GM18505 (cell line): ENCODE measurements at regions not wholly inside any gene's neighbourhood (a gene's known extent, or its start where the extent isn't known, plus 50 kb on each side); places are given as distances from the start of the nearest gene placed in this dataset.
"Not testable (repeated sequence)": the region's sequence is repeated elsewhere in the genome, so short reads cannot be mapped to it uniquely, and the experiment has no call there.

Experiments used
- ATAC-seq: cut with Tn5 transposase; IDR thresholded peaks from one replicate; pipeline ENCODE4 v1.9.1; 2021; ENCODE audit not compliant: unreplicated experiment
- POLR2A ChIP-seq: IDR thresholded peaks from 4 replicates; pipeline ENCODE4 v1.6.1; 2011; ENCODE audit warnings: borderline replicate concordance; ENCODE audit not compliant: insufficient read depth, insufficient read length; ENCODE audit errors: extremely low read depth

DNA sequence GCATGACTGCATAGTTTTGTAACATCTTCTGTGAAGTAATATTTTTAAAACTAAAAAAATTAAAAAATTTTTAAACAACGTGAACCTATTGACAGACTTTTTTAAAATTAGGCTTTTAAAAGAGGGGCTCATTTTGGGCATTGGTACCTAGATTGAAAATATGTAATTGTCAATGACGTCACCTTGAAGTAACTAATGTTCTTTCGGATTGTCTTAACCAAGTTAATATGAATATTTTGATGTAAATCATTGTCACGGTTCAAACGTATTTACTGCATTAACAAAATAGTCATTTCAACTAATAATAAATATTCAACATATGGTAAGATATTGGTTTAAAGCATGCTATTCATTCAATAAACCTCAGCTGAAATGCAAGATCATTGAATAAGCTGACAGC is 719.8 kb downstream of the ANKRD7 start:
- no peak for TF ChIP-seq POLR2A
- no peak for ATAC-seq

DNA sequence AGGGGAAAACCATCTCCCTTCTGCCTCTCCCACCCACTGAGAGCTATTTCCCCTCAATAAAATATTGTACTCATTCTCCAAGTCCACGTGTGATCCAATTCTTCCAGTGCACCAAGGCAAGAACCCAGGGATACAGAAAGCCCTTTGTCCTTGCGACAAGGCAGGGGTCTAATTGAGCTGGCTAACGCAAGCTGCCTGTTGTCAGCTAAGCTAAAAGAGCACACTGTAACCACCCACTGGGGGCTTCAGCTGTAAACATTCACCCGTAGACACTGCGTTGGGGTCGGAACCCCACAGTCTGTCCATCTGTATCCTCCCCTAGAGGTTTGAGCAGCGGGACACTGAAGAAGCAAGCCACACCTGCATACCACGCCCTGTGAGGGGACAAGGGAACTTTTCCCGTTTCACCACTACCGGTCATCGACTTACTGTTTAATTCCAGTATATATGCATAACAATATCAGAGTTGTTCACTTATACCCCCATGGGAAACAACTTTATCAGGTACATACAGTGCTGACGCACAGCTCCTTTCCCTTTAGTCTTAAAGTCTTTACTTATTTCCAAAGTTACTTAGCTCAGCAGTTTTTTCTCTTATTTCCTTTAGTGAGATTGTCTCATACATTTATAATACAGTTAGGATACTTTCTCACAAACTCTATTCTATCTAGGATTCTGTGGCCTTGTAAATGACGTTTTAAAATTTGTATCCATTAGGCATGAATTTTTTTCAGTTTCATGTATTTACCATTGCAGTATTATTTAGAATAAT is 721.6 kb downstream of the ANKRD7 start:
- no peak for TF ChIP-seq POLR2A
- ATAC-seq = no peak

DNA sequence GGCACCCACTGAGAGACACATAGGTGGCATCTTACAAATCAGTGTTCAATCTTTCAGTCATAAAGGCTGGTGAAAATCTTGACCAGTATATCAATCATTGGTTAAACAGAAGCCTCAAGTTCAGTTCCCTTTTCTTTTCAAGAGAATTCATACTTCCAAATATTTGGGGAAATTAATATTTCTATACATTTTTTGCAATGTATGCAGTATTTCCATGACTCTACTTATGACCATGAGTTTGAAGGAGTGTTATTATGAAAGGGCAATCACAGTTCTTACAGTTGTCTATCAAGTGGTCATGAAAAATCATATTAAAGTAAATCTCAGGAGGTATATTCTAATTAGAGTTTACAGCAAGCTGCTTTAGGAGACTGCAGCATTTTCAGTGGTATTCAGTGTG is 724.0 kb downstream of the ANKRD7 start:
- no peak for TF ChIP-seq POLR2A
- ATAC-seq = no peak

DNA sequence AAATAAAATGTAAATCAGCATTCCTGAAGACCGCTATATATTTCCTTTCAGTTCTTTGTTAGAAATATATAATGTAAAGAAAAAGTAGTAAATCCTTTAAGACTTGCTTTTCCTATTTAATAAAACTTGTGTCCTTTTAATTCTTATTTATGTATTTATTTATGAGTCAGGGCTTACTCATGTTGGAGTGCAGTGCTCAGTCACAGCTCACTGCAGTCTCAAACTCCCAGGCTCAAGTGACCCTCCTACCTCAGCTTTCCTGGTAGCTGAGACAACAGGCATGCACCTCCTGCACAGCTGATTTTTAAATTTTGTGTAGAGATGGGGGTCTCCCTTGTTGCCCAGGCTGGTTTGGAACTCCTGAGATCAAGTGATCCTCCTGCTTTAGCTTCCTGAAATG is 724.5 kb downstream of the ANKRD7 start:
- no peak for ATAC-seq
- TF ChIP-seq POLR2A = no peak

DNA sequence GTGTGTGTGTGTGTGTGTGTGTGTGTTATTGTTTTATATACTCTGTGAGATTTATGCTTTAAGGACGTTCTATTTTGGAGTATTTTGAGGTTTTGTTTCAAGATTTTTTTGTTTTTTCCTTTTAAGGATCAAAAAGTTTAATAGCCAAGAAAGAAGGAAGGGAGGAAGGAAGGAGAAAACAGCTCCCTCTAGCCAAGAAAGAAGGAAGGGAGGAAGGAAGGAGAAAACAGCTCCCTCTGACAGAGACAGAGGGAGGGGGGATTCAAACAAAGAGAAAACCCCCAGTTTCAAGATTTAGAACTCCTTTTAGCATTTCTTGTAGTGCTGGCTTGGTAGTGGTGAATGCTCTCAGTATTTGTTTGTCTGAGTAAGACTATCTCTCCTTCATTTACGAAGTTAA is 731.8 kb downstream of the ANKRD7 start:
- not testable (repeated sequence) for ATAC-seq

DNA sequence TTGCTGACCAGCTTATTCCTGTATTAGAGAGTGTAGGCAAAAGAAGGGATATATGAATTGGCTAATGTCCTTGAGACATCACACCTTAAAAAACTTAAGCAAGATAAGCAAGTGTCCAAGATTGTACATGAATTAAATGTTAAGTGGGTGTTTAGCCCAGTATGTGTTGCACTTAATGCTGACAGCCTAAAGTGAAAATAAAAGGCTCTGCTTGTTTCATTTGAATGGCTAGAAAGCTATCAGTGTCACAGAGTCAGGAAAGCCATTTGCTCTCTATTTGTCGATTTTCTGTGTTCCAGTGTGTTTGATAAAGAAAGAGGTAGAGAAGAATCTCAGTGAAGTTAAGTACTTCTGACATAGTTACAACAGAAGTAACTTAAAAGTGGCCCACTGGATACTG is 744.9 kb downstream of the ANKRD7 start:
- TF ChIP-seq POLR2A = no peak
- no peak for ATAC-seq

DNA sequence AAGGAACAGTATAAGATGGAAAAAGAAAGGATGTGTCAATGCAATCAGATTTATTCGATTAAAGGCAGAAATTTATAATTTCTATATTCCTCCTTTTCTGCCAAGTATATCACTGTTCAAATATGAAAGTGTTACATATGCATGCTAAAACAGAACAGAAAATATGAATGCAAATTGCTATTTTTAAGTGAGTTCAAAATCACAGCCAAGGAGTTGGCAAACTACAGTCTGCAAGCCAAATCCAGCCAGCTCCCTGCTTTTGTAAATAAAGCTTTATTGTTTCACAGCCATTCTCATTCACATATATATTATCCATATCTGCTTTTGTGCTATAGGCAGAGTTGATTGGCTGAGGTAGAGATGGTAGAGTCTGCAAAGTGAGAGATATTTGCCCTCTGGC is 747.2 kb downstream of the ANKRD7 start:
- TF ChIP-seq POLR2A = no peak
- no peak for ATAC-seq

GRCh38 chr7:118974836-118975235 is 750.3 kb downstream of the ANKRD7 start:
- no peak for ATAC-seq
- TF ChIP-seq POLR2A = no peak

- ATAC-seq = no peak
- no peak for TF ChIP-seq POLR2A
These were observed 770.8 kb downstream of the ANKRD7 start for GRCh38 chr7:118995350-118995749.

DNA sequence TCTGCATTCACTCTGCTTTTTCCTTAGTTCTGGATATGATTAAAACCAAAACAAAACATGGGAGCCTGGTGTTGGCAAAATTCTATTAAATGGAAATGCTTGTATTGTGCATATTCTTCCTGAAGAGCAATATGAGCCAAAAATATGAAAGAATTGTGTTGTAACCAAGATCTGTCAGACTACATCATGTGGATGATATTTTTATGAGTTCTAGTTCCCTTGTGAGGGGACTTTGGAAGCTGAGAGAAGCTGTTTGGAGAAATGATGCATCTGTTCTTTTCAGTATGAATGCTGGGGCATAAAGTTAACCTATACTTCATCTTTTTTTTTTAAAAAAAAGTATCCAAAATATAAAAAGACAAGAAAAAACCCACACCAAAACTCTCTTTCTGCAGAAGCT is 782.7 kb downstream of the ANKRD7 start:
- TF ChIP-seq POLR2A = no peak
- no peak for ATAC-seq

DNA sequence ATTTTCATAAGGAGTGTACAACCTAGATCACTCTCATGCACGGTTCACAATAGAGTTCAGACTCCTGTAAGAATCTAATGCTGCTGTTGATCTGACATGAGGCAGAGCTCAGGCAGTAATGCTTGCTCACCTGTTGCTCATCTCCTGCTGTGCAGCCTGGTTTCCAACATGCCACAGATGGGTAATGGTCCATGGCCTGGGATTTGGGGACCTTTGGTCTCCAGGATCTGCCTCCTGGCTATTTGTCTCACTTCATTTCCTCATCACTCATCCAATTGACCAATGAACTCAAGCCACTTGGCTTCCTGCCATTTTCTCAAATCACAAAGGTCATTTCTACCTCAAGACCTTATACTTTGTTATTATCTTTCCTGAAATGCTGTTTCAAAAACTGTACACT is 786.1 kb downstream of the ANKRD7 start:
- ATAC-seq = no peak
- TF ChIP-seq POLR2A = no peak

DNA sequence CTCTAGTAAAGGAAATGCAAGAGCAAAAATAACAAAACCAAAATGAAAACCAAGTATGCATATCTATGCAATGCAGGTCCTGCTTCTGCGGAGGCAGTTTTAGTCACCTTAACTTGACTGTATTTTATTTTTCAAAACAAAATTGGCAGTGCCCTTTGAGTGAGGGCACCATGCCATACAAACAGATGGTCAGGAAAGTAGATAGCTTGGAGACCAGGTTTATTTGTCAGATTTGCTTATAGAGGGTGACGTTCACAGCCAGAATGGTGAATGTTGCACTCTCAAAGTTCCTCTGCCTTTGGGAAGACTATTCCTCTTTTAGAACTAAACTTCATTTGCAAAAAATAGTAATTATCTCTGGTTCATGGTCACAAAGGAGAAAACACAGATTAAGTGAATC is 801.9 kb downstream of the ANKRD7 start:
- no peak for ATAC-seq
- TF ChIP-seq POLR2A = no peak

- no peak for ATAC-seq
- no peak for TF ChIP-seq POLR2A
These were observed 804.2 kb downstream of the ANKRD7 start for GRCh38 chr7:119028736-119029135.

DNA sequence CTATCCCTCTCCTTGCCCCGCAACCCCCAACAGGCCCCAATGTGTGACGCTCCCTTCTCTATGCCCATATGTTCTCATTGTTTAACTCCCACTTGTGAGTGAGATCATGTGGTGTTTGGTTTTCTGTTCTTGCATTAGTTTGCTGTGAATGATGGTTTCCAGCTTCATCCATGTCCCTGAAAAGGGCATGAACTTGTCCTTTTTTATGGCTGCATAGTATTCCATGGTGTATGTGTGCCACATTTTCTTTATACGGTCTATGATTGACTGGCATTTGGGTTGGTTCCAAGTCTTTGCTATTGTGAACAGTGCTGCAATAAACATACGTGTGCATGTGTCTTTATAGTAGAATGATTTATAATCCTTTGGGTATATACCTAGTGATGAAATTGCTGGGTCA is 807.6 kb downstream of the ANKRD7 start:
- not testable (repeated sequence) for ATAC-seq

- ATAC-seq = no peak
- TF ChIP-seq POLR2A = no peak
These were observed 809.1 kb downstream of the ANKRD7 start for GRCh38 chr7:119033641-119034040.
